ENCODE measurements at regions not wholly inside any gene's neighbourhood (a gene's known extent, or its start where the extent isn't known, plus 50 kb on each side); places are given as distances from the start of the nearest gene placed in this dataset.

GRCh38 chrX:109268340-109268739 is 213.5 kb downstream of the GUCY2F start:
- no peaks in the 10 kb centered on the region for H3K4me1 ChIP-seq (ENCODE audit: control insufficient read depth, insufficient read depth, low read length)
- no peaks in the 10 kb centered on the region for H3K36me3 ChIP-seq (ENCODE audit: control insufficient read depth, insufficient read depth, low read length)
- no peaks in the 10 kb centered on the region for H3K9me3 ChIP-seq (ENCODE audit: control insufficient read depth, low read depth, low read length)
- no peak for DNase-seq
- no peaks in the 10 kb centered on the region for H3K27me3 ChIP-seq (ENCODE audit: control insufficient read depth, insufficient read depth, low read length)
- H3K4me3 ChIP-seq (ENCODE audit: low read length) = no peak overlapping the region
- no peak overlapping the region for H3K27ac ChIP-seq (ENCODE audit: low read length)

GRCh38 chrX:109266034-109266433 is 215.9 kb downstream of the GUCY2F start:
- H3K4me1 ChIP-seq (ENCODE audit: control insufficient read depth, insufficient read depth, low read length) = no peaks in the 10 kb centered on the region

GRCh38 chrX:109264878-109265277 is 217.0 kb downstream of the GUCY2F start:
- Histone ChIP-seq H3K27me3 (ENCODE audit: control insufficient read depth, insufficient read depth, low read length) (no peaks in the 10 kb centered on the region), H3K9me3 (ENCODE audit: control insufficient read depth, low read depth, low read length) (no peaks in the 10 kb centered on the region), H3K36me3 (ENCODE audit: control insufficient read depth, insufficient read depth, low read length) (no peaks in the 10 kb centered on the region), H3K4me1 (ENCODE audit: control insufficient read depth, insufficient read depth, low read length) (no peaks in the 10 kb centered on the region), H3K4me3 (ENCODE audit: low read length) (no peak overlapping the region), H3K27ac (ENCODE audit: low read length) (no peak overlapping the region)
- DNase-seq = no peak
- no CpG with 5 or more reads among the region's 1 CpG for WGBS (ENCODE audit: insufficient coverage, low lambda C conversion rate)

More at GRCh38 chrX:109266034-109266433, 215.9 kb downstream of the GUCY2F start:
- Histone ChIP-seq H3K9me3 (ENCODE audit: control insufficient read depth, low read depth, low read length) (no peaks in the 10 kb centered on the region), H3K4me3 (ENCODE audit: low read length) (no peak overlapping the region), H3K27me3 (ENCODE audit: control insufficient read depth, insufficient read depth, low read length) (no peaks in the 10 kb centered on the region), H3K27ac (ENCODE audit: low read length) (no peak overlapping the region), H3K36me3 (ENCODE audit: control insufficient read depth, insufficient read depth, low read length) (no peaks in the 10 kb centered on the region)
- no peak for DNase-seq

GRCh38 chrX:109261279-109261678 is 220.6 kb downstream of the GUCY2F start:
- Histone ChIP-seq H3K4me1 (ENCODE audit: control insufficient read depth, insufficient read depth, low read length) (no peaks in the 10 kb centered on the region), H3K27ac (ENCODE audit: low read length) (no peak overlapping the region), H3K9me3 (ENCODE audit: control insufficient read depth, low read depth, low read length) (no peaks in the 10 kb centered on the region), H3K4me3 (ENCODE audit: low read length) (no peak overlapping the region), H3K27me3 (ENCODE audit: control insufficient read depth, insufficient read depth, low read length) (no peaks in the 10 kb centered on the region), H3K36me3 (ENCODE audit: control insufficient read depth, insufficient read depth, low read length) (no peaks in the 10 kb centered on the region)
- WGBS (ENCODE audit: insufficient coverage, low lambda C conversion rate) = no CpG with 5 or more reads among the region's 2 CpGs
- no peak for DNase-seq

- WGBS (ENCODE audit: insufficient coverage, low lambda C conversion rate) = 100% methylated on average over 1 of the region's 2 CpGs
- Histone ChIP-seq H3K4me3 (ENCODE audit: low read length) (no peak overlapping the region), H3K27me3 (ENCODE audit: control insufficient read depth, insufficient read depth, low read length) (no peaks in the 10 kb centered on the region), H3K36me3 (ENCODE audit: control insufficient read depth, insufficient read depth, low read length) (no peaks in the 10 kb centered on the region), H3K9me3 (ENCODE audit: control insufficient read depth, low read depth, low read length) (no peaks in the 10 kb centered on the region), H3K4me1 (ENCODE audit: control insufficient read depth, insufficient read depth, low read length) (no peaks in the 10 kb centered on the region), H3K27ac (ENCODE audit: low read length) (no peak overlapping the region)
- DNase-seq = no peak
Observed at GRCh38 chrX:109252789-109253188, 229.1 kb downstream of the GUCY2F start.

DNA sequence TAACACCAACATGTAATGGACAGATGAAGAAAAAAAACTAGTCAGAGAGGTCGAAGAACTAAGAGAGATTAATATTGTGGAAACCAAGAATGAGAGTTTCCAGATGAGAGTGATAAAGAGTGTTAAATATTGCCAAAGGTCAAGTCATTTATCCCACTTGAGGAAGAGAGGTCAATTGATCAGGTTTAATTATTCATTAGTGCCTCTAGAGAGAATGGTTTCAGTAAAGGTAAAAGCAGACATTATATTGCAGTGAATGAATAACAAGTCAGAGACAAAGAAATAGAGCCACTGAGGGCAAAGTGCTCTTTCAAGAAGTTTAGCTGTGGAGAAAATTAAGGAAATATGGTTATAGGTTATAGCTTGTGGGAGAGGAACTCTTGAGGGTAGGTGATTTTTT is 263.1 kb downstream of the GUCY2F start:
- WGBS (ENCODE audit: insufficient coverage, low lambda C conversion rate) = 0% methylated on average over 1 of the region's 1 CpG
- no peak overlapping the region for H3K27ac ChIP-seq (ENCODE audit: low read length)
- H3K9me3 ChIP-seq (ENCODE audit: control insufficient read depth, low read depth, low read length) = no peaks in the 10 kb centered on the region
- H3K4me1 ChIP-seq (ENCODE audit: control insufficient read depth, insufficient read depth, low read length) = no peaks in the 10 kb centered on the region
- no peak overlapping the region for H3K4me3 ChIP-seq (ENCODE audit: low read length)
- DNase-seq = peak in 1 of 2 donors; percentile 1
- H3K36me3 ChIP-seq (ENCODE audit: control insufficient read depth, insufficient read depth, low read length) = no peaks in the 10 kb centered on the region
- H3K27me3 ChIP-seq (ENCODE audit: control insufficient read depth, insufficient read depth, low read length) = no peaks in the 10 kb centered on the region

DNA sequence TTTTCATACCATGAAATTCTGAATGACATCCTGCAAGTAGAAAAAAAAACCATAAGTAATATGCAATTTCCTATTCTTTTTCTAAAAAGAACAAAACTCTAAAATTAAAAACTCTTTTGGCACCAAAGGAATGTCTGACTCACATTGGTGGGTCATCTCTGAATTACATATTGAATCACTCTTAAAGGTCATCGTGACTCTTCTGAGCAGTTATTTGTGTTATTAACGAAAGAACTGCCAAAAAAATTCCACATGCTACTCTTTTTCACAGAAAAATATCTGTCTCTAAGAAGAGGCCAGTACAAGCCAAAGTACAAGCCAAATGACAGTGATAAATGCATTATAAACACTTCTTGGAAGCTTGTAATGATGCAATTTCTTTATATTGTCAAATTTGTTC is 282.2 kb downstream of the GUCY2F start:
- no CpG with 5 or more reads among the region's 2 CpGs for WGBS (ENCODE audit: insufficient coverage, low lambda C conversion rate)
- DNase-seq = no peak

GRCh38 chrX:109190542-109190941 is 291.3 kb downstream of the GUCY2F start:
- WGBS (ENCODE audit: insufficient coverage, low lambda C conversion rate) = no CpG with 5 or more reads among the region's 1 CpG
- H3K4me1 ChIP-seq (ENCODE audit: control insufficient read depth, insufficient read depth, low read length) = no peaks in the 10 kb centered on the region
- DNase-seq = no peak
- H3K27me3 ChIP-seq (ENCODE audit: control insufficient read depth, insufficient read depth, low read length) = no peaks in the 10 kb centered on the region
- no peak overlapping the region for H3K4me3 ChIP-seq (ENCODE audit: low read length)
- no peaks in the 10 kb centered on the region for H3K36me3 ChIP-seq (ENCODE audit: control insufficient read depth, insufficient read depth, low read length)
- H3K9me3 ChIP-seq (ENCODE audit: control insufficient read depth, low read depth, low read length) = no peaks in the 10 kb centered on the region
- H3K27ac ChIP-seq (ENCODE audit: low read length) = no peak overlapping the region

More for the DNA sequence above, 282.2 kb downstream of the GUCY2F start:
- Histone ChIP-seq H3K4me1 (ENCODE audit: control insufficient read depth, insufficient read depth, low read length) (no peaks in the 10 kb centered on the region), H3K27ac (ENCODE audit: low read length) (no peak overlapping the region), H3K4me3 (ENCODE audit: low read length) (no peak overlapping the region), H3K36me3 (ENCODE audit: control insufficient read depth, insufficient read depth, low read length) (no peaks in the 10 kb centered on the region), H3K9me3 (ENCODE audit: control insufficient read depth, low read depth, low read length) (no peaks in the 10 kb centered on the region), H3K27me3 (ENCODE audit: control insufficient read depth, insufficient read depth, low read length) (no peaks in the 10 kb centered on the region)

DNA sequence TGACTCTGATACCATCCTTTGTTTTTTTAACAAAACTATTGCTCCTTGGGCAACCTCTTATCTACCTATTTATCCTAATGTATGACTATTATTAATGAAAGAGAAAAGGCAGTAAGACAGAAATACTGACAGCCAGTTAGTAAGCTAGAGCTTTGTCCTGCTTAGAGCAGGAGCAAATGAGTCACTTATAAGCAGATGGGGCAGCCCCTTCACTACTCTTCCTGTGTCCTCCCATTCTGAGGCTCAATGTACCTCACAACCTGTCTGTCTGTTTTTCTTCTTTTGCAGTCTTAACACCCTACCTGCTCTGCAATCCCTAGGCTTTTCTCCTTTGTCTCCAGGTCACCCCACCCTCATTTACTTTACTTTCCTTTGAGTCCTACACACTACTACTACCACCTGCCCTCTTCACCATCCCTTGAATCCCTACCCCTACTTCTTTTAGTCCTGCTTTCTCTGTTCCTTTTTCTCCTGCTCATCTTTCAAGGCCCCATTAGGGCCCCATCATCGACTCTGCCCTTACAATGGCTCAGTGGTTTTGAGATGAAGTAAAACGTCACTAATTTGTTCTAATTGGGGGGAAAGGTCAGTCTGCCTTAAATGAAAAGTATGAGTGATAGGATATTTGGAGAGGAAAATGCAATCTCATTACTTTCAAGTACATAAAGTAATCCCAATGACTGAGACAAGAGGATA is 294.3 kb downstream of the GUCY2F start:
- WGBS (ENCODE audit: insufficient coverage, low lambda C conversion rate) = 62% methylated on average over 2 of the region's 2 CpGs
- H3K9me3 ChIP-seq (ENCODE audit: control insufficient read depth, low read depth, low read length) = no peaks in the 10 kb centered on the region
- no peak for DNase-seq
- H3K27ac ChIP-seq (ENCODE audit: low read length) = no peak overlapping the region
- no peaks in the 10 kb centered on the region for H3K27me3 ChIP-seq (ENCODE audit: control insufficient read depth, insufficient read depth, low read length)
- no peaks in the 10 kb centered on the region for H3K36me3 ChIP-seq (ENCODE audit: control insufficient read depth, insufficient read depth, low read length)
- H3K4me1 ChIP-seq (ENCODE audit: control insufficient read depth, insufficient read depth, low read length) = no peaks in the 10 kb centered on the region
- no peak overlapping the region for H3K4me3 ChIP-seq (ENCODE audit: low read length)

DNA sequence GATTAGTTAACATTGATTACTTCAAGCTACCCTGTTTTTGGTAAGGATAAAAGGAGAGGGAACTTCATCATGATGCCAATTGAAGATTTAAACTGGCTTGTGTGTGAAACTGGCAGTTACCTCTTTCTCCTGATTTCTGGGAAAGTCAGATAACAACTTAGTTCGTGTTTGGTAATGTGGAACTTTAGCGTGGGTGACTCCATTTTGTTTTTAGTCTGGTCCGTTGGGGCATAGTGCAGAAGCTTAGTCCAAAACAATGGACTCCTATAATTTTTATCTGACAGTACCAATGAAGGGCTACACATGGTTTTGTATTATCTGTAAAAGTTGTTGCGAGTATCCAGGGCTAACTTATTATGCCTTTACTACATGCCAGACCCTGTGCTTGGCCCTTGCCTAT is 294.9 kb downstream of the GUCY2F start:
- DNase-seq = no peak
- Histone ChIP-seq H3K27me3 (ENCODE audit: control insufficient read depth, insufficient read depth, low read length) (no peaks in the 10 kb centered on the region), H3K4me3 (ENCODE audit: low read length) (no peak overlapping the region), H3K36me3 (ENCODE audit: control insufficient read depth, insufficient read depth, low read length) (no peaks in the 10 kb centered on the region), H3K9me3 (ENCODE audit: control insufficient read depth, low read depth, low read length) (no peaks in the 10 kb centered on the region), H3K27ac (ENCODE audit: low read length) (no peak overlapping the region), H3K4me1 (ENCODE audit: control insufficient read depth, insufficient read depth, low read length) (no peaks in the 10 kb centered on the region)
- WGBS (ENCODE audit: insufficient coverage, low lambda C conversion rate) = no CpG with 5 or more reads among the region's 4 CpGs

DNA sequence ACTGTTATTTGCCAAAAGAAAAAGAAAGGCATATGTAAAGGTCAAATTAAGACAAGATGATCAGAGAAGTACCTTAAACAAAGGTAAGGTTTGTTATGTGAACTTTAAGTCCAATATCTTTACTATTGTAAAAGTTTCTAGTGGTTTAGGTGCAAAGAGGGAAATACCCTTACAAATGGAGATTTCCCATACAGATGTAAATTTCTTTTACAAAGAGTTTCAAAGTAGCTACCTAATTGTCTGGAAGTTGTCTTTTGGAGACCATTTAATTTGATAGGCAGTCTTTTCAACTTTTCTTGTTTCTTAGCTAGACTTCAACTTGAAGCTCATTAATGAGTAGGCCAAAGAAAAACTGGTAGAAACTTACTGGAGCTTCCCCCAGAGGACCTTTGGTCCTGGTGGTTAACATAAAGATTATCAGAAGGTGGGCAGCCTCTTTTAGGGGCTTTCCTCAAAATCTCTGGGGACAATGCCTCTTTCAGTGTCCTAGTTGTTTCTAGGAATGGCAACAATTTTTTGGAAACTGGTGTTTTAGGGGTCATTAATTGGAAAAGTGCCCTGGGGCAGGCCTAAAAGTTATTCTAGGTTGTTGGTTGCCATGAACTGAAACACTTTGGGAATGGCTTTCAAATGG is 297.3 kb downstream of the GUCY2F start:
- Histone ChIP-seq H3K4me3 (ENCODE audit: low read length) (no peak overlapping the region), H3K4me1 (ENCODE audit: control insufficient read depth, insufficient read depth, low read length) (no peaks in the 10 kb centered on the region), H3K27ac (ENCODE audit: low read length) (no peak overlapping the region), H3K9me3 (ENCODE audit: control insufficient read depth, low read depth, low read length) (no peaks in the 10 kb centered on the region), H3K27me3 (ENCODE audit: control insufficient read depth, insufficient read depth, low read length) (no peaks in the 10 kb centered on the region), H3K36me3 (ENCODE audit: control insufficient read depth, insufficient read depth, low read length) (no peaks in the 10 kb centered on the region)
- no peak for DNase-seq

Measured in large intestine (tissue), 3 donors.